Caco-2 (cell line): ENCODE measurements at regions not wholly inside any gene's neighbourhood (a gene's known extent, or its start where the extent isn't known, plus 50 kb on each side); places are given as distances from the start of the nearest gene placed in this dataset.

Source experiments
- BruUV-seq: library from RNA; stranded (reverse); fragments of 400-500 nt; replicated peaks from 2 replicates; lab custom pipeline; 2021; lab: Mats Ljungman, UMichigan
- CTCF ChIA-PET: fragments of 300-600 bp; sonication (Branson Sonifier 250); formaldehyde crosslinking; loops from one replicate; lab custom pipeline; 2022; ENCODE audit warnings: antibody characterized with exemption; lab: Charles Lee
- POLR2A ChIA-PET: fragments of 300-600 bp; sonication (Branson Sonifier 250); formaldehyde crosslinking; loops from one replicate; lab custom pipeline; 2022; ENCODE audit warnings: antibody characterized with exemption; lab: Charles Lee
- DNase-seq, 2 experiments: peaks; one replicate each; pipeline versions ENCODE4 v3.0.0 to v3.0.0-alpha.2; 2020 to 2022
- H3K27me3 ChIP-seq: replicated peaks from 2 replicates; pipeline ENCODE4 v1.6.0; 2011; ENCODE audit warnings: low read length; ENCODE audit not compliant: control insufficient read depth, insufficient read depth
- H3K36me3 ChIP-seq: 2 replicates; pipeline ENCODE4 v1.5.1; 2011; ENCODE audit warnings: low read length; ENCODE audit not compliant: control insufficient read depth, insufficient read depth
- H3K4me1 ChIP-seq: fragments of 250-450 bp; sonication (Bioruptor Pico); 2 replicates; pipeline ENCODE4 v1.5.1; 2020; ENCODE audit warnings: mild to moderate bottlenecking
- H3K4me3 ChIP-seq: 2 replicates; pipeline ENCODE4 v1.5.1; 2011; ENCODE audit warnings: low read depth, mild to moderate bottlenecking, control low read depth, low read length
- H3K9me3 ChIP-seq: fragments of 250-450 bp; sonication (Bioruptor Pico); 2 replicates; pipeline ENCODE4 v1.5.1; 2020; ENCODE audit warnings: mild to moderate bottlenecking, moderate library complexity
- H3K27ac Mint-ChIP-seq: one replicate; pipeline ENCODE4 v1.8.0; 2022; ENCODE audit warnings: mixed read lengths; ENCODE audit not compliant: unreplicated experiment
- H3K27me3 Mint-ChIP-seq: one replicate; pipeline ENCODE4 v1.8.0; 2022; ENCODE audit warnings: mixed read lengths; ENCODE audit not compliant: insufficient read depth, unreplicated experiment
- H3K36me3 Mint-ChIP-seq: one replicate; pipeline ENCODE4 v1.8.0; 2022; ENCODE audit warnings: mild to moderate bottlenecking, mixed read lengths; ENCODE audit not compliant: insufficient read depth, unreplicated experiment
- H3K4me1 Mint-ChIP-seq: one replicate; pipeline ENCODE4 v1.8.0; 2022; ENCODE audit warnings: low read depth, mixed read lengths; ENCODE audit not compliant: unreplicated experiment
- H3K4me3 Mint-ChIP-seq: one replicate; pipeline ENCODE4 v1.8.0; 2022; ENCODE audit warnings: mild to moderate bottlenecking, moderate library complexity, mixed read lengths; ENCODE audit not compliant: unreplicated experiment
- H3K9me3 Mint-ChIP-seq: one replicate; pipeline ENCODE4 v1.8.0; 2022; ENCODE audit warnings: mixed read lengths; ENCODE audit not compliant: unreplicated experiment
- intact Hi-C: fragments of 100-400 bp; cut with micrococcal nuclease; formaldehyde crosslinking; loops from one replicate; pipeline ENCODE4 v1.10.0; 2022; ENCODE audit not compliant: unreplicated experiment
- TF ChIP-seq, protein P1 (sequence below), 2 experiments: fragments of 200-600 bp in 1 of 2; IDR thresholded peaks; 1 replicate in 1 of 2; 2 replicates in 1 of 2; pipeline versions ENCODE4 v1.5.1 to v1.8.0; 2011 to 2022; ENCODE audit warnings: antibody characterized with exemption in 1 of 2, control low read depth in 1 of 2, inconsistent platforms in 1 of 2, low read depth in 1 of 2, low read length in 1 of 2, mild to moderate bottlenecking in 1 of 2, moderate library complexity in 1 of 2; ENCODE audit not compliant: insufficient read depth in 1 of 2, severe bottlenecking in 1 of 2, unreplicated experiment in 1 of 2

DNA sequence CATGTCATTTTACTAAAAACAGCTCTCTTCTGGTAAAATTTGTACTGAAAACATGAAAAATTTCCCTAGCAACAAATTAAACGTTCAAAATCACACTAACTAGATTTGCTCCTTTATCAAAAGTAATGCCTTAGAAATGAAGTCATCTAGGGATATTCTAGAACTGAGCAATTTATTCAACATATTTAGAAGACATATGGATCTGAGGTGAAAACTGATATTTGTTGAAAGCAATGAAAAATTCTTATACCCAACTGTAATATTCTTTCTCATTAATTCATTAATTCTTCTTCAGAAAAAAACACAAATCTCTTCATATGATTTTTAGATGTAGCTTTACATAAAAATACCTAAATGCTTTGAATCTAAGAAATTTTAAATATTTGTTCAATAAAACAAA lies 604.9 kb downstream of the NR2F1-AS1 start:
- ChIA-PET POLR2A (no interaction called here), CTCF (no interaction called here)
- H3K27ac Mint-ChIP-seq = no peak overlapping the region
- no TSS peak for BruUV-seq
- H3K27me3 ChIP-seq = no peaks in the 10 kb centered on the region
- intact Hi-C loops = no loop called here
- no peaks in the 10 kb centered on the region for H3K27me3 Mint-ChIP-seq
- no peak for DNase-seq
- H3K4me1 Mint-ChIP-seq = no peaks in the 10 kb centered on the region
- no peaks in the 10 kb centered on the region for H3K36me3 Mint-ChIP-seq
- H3K4me3 Mint-ChIP-seq = no peak overlapping the region
- no peaks in the 10 kb centered on the region for H3K4me1 ChIP-seq
- H3K4me3 ChIP-seq = no peak overlapping the region
- no peaks in the 10 kb centered on the region for H3K9me3 ChIP-seq
- TF ChIP-seq, protein P1, sequence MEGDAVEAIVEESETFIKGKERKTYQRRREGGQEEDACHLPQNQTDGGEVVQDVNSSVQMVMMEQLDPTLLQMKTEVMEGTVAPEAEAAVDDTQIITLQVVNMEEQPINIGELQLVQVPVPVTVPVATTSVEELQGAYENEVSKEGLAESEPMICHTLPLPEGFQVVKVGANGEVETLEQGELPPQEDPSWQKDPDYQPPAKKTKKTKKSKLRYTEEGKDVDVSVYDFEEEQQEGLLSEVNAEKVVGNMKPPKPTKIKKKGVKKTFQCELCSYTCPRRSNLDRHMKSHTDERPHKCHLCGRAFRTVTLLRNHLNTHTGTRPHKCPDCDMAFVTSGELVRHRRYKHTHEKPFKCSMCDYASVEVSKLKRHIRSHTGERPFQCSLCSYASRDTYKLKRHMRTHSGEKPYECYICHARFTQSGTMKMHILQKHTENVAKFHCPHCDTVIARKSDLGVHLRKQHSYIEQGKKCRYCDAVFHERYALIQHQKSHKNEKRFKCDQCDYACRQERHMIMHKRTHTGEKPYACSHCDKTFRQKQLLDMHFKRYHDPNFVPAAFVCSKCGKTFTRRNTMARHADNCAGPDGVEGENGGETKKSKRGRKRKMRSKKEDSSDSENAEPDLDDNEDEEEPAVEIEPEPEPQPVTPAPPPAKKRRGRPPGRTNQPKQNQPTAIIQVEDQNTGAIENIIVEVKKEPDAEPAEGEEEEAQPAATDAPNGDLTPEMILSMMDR (IDR thresholded peaks at IDR 0.05; ENCODE audit: insufficient read depth in 1 of 2, low read depth in 1 of 2, low read length in 1 of 2, severe bottlenecking in 1 of 2, unreplicated experiment in 1 of 2) = no peak
- H3K9me3 Mint-ChIP-seq = no peaks in the 10 kb centered on the region
- H3K36me3 ChIP-seq = no peaks in the 10 kb centered on the region

DNA sequence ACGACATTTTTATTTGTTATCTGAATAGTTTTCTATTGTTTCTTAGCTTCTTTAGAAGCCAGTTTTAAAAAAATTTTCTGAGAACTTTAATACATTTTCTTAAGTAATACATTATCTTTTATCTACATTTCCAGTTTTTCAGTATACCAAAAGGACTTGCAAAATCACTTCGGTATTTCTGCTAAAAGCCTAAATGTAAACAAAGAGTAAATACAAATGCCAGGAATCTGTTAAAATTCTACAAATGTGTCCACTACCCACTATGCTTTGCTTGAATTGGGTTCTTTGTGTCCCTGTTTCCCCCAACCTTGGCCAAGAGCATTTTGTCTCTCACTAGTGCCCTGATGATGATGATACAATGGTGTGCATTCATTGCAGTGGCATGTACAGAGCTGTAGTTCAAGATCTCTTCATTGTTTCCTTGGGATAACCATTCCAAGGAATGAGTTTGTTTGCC lies 611.2 kb downstream of the NR2F1-AS1 start:
- H3K4me1 ChIP-seq = no peaks in the 10 kb centered on the region
- no peak overlapping the region for H3K27ac Mint-ChIP-seq
- no peaks in the 10 kb centered on the region for H3K27me3 ChIP-seq
- TF ChIP-seq, protein P1 (IDR thresholded peaks at IDR 0.05; ENCODE audit: insufficient read depth in 1 of 2, low read depth in 1 of 2, low read length in 1 of 2, severe bottlenecking in 1 of 2, unreplicated experiment in 1 of 2) = no peak
- no peaks in the 10 kb centered on the region for H3K27me3 Mint-ChIP-seq
- ChIA-PET CTCF (no interaction called here), POLR2A (no interaction called here)
- H3K36me3 Mint-ChIP-seq = no peaks in the 10 kb centered on the region
- no peak overlapping the region for H3K4me3 ChIP-seq
- no peaks in the 10 kb centered on the region for H3K36me3 ChIP-seq
- H3K4me1 Mint-ChIP-seq = no peaks in the 10 kb centered on the region
- no peak for DNase-seq
- intact Hi-C loops = no loop called here
- no peaks in the 10 kb centered on the region for H3K9me3 ChIP-seq
- H3K9me3 Mint-ChIP-seq = no peaks in the 10 kb centered on the region
- no TSS peak for BruUV-seq
- H3K4me3 Mint-ChIP-seq = no peak overlapping the region

DNA sequence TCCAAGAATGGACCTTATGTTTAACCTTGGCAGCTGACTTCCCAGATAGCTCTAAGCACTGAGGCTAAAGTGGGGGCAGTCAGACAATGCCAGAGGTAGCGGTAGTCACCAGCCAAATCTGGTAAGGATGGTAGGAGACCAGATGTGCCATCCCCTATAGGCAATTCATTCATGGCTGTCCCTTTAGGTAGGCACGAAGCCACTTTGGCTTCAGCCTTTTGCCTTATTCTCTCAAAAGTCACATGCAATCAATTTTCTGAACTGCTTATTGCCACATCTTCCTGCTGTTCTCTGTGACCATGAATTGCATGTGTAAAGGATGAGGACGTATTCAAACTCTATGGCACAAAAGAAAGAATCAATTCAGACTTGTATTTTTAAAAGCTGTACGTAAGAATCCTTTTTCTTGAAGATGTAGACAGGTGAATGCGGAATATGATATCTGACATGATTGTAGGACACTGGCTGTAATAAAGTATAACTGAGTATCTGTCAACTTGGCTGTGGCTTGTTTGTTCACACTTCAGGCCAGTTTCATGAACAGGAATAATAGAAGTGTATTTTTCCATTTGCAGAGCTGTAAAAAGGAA lies 611.7 kb downstream of the NR2F1-AS1 start:
- no peaks in the 10 kb centered on the region for H3K4me1 Mint-ChIP-seq
- H3K4me3 Mint-ChIP-seq = no peak overlapping the region
- Histone ChIP-seq H3K27me3 (no peaks in the 10 kb centered on the region), H3K36me3 (no peaks in the 10 kb centered on the region), H3K4me3 (no peak overlapping the region), H3K9me3 (no peaks in the 10 kb centered on the region), H3K4me1 (no peaks in the 10 kb centered on the region)
- BruUV-seq = no TSS peak
- TF ChIP-seq, protein P1 (IDR thresholded peaks at IDR 0.05; ENCODE audit: insufficient read depth in 1 of 2, low read depth in 1 of 2, low read length in 1 of 2, severe bottlenecking in 1 of 2, unreplicated experiment in 1 of 2) = no peak
- H3K27ac Mint-ChIP-seq = no peak overlapping the region
- no peak for DNase-seq
- H3K36me3 Mint-ChIP-seq = no peaks in the 10 kb centered on the region
- intact Hi-C loops = no loop called here
- no peaks in the 10 kb centered on the region for H3K9me3 Mint-ChIP-seq
- ChIA-PET CTCF (no interaction called here), POLR2A (no interaction called here)
- H3K27me3 Mint-ChIP-seq = no peaks in the 10 kb centered on the region
